ENCODE measurements at regions not wholly inside any gene's neighbourhood (a gene's known extent, or its start where the extent isn't known, plus 50 kb on each side); places are given as distances from the start of the nearest gene placed in this dataset.

- no peak overlapping the region for H3K9ac ChIP-seq (ENCODE audit: low read length)
- peaks cover 5% of the 10 kb centered on the region for H3K79me2 ChIP-seq (ENCODE audit: control insufficient read depth, insufficient read depth, low read length, poor library complexity)
- peaks cover 19% of the 10 kb centered on the region for H3K79me1 ChIP-seq (ENCODE audit: low read length)
- H4K12ac ChIP-seq (ENCODE audit: low read depth, low read length): no peak overlapping the region
- H2BK5ac ChIP-seq (ENCODE audit: low read depth, low read length, poor library complexity): peak overlapping the region; percentile 94
- no CpG with 5 or more reads among the region's 3 CpGs for WGBS (ENCODE audit: extremely low coverage, insufficient coverage, insufficient read length)
- H2AFZ ChIP-seq (ENCODE audit: insufficient read depth, low read length, poor library complexity): peak overlapping the region; percentile 38
- peak overlapping the region; percentile 79 for H4K8ac ChIP-seq (ENCODE audit: low read depth, low read length)
- peak overlapping the region; percentile 99 for H2BK12ac ChIP-seq (ENCODE audit: low read length)
- H4K91ac ChIP-seq (ENCODE audit: low read depth, low read length): peak overlapping the region; percentile 99
- peak overlapping the region; percentile 99 for H3K14ac ChIP-seq (ENCODE audit: low read length)
- no peak overlapping the region for H3K4me2 ChIP-seq (ENCODE audit: low read length)
- H3K18ac ChIP-seq (ENCODE audit: low read length): peak overlapping the region; percentile 95
- peak in 1 of 2 donors; percentile 71 for DNase-seq
- H3K36me3 ChIP-seq (ENCODE audit: control insufficient read depth in 1 of 2, insufficient read depth in 2 of 2, low read length in 2 of 2): no peaks in the 10 kb centered on the region
- H3K27me3 ChIP-seq (ENCODE audit: insufficient read depth, low read length): no peaks in the 10 kb centered on the region
- H2BK120ac ChIP-seq (ENCODE audit: insufficient read depth, low read length, poor library complexity): peak overlapping the region; percentile 99
- H3K4me1 ChIP-seq (ENCODE audit: control insufficient read depth in 1 of 2, insufficient read depth in 2 of 2, low read length in 2 of 2): peaks cover 5 to 10% of the 10 kb centered on the region in 2 experiments
- peak overlapping the region; percentile 89 for H2AK5ac ChIP-seq (ENCODE audit: low read length)
- peak overlapping the region; percentile 94 for H3K27ac ChIP-seq (ENCODE audit: low read depth, low read length)
- peak overlapping the region; percentile 86 for H3K4ac ChIP-seq (ENCODE audit: low read depth, low read length)
- peak overlapping the region; percentile 44 for H3K23ac ChIP-seq (ENCODE audit: low read length)
- H3K9me3 ChIP-seq (ENCODE audit: insufficient read depth, low read depth, low read length): no peaks in the 10 kb centered on the region
- H3K4me3 ChIP-seq (ENCODE audit: low read depth, low read length): no peak overlapping the region
Observed at GRCh38 chr14:51533872-51534553, 117.7 kb upstream of the FRMD6 start.

DNA sequence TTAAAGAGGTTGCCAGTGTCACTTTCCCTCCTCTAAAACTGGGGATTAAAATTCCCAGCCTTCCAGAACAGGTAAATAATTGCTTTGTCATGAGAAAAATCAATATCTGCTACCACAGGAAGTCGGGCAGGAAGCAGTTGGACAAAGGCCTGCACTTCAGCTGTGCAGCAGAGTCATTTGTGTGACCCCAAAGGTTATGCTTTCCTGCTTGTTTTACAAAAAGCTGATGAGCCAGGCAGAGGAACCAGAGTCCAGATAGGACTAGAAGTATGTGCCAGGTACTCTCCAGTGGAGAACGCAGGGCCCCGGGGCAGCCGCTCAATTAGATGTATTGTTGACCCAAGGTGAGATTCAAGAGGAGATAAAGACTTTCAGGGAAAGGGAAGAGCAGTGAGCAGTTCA lies 117.1 kb upstream of the FRMD6 start:
- Histone ChIP-seq H3K9ac (ENCODE audit: low read length) (no peak overlapping the region), H3K79me1 (ENCODE audit: low read length) (peaks cover 22% of the 10 kb centered on the region), H3K27ac (ENCODE audit: low read depth, low read length) (peak overlapping the region; percentile 94), H2BK12ac (ENCODE audit: low read length) (no peak overlapping the region), H2AK5ac (ENCODE audit: low read length) (no peak overlapping the region), H2BK5ac (ENCODE audit: low read depth, low read length, poor library complexity) (no peak overlapping the region), H3K36me3 (ENCODE audit: control insufficient read depth in 1 of 2, insufficient read depth in 2 of 2, low read length in 2 of 2) (no peaks in the 10 kb centered on the region), H3K14ac (ENCODE audit: low read length) (no peak overlapping the region), H3K9me3 (ENCODE audit: insufficient read depth, low read depth, low read length) (no peaks in the 10 kb centered on the region), H2BK120ac (ENCODE audit: insufficient read depth, low read length, poor library complexity) (no peak overlapping the region), H4K12ac (ENCODE audit: low read depth, low read length) (no peak overlapping the region), H3K23ac (ENCODE audit: low read length) (no peak overlapping the region), H3K4ac (ENCODE audit: low read depth, low read length) (no peak overlapping the region), H2AFZ (ENCODE audit: insufficient read depth, low read length, poor library complexity) (no peak overlapping the region), H3K18ac (ENCODE audit: low read length) (no peak overlapping the region), H3K4me1 (ENCODE audit: control insufficient read depth in 1 of 2, insufficient read depth in 2 of 2, low read length in 2 of 2) (peaks cover 5 to 11% of the 10 kb centered on the region in 2 experiments), H3K79me2 (ENCODE audit: control insufficient read depth, insufficient read depth, low read length, poor library complexity) (peaks cover 6% of the 10 kb centered on the region), H3K4me2 (ENCODE audit: low read length) (no peak overlapping the region), H4K91ac (ENCODE audit: low read depth, low read length) (no peak overlapping the region), H3K4me3 (ENCODE audit: low read depth, low read length) (no peak overlapping the region), H3K27me3 (ENCODE audit: insufficient read depth, low read length) (no peaks in the 10 kb centered on the region), H4K8ac (ENCODE audit: low read depth, low read length) (no peak overlapping the region)
- WGBS (ENCODE audit: extremely low coverage, insufficient coverage, insufficient read length): no CpG with 5 or more reads among the region's 4 CpGs
- DNase-seq: peak; percentile 96

GRCh38 chr14:51535443-51536044 lies 116.2 kb upstream of the FRMD6 start:
- H2BK12ac ChIP-seq (ENCODE audit: low read length): no peak overlapping the region
- H3K23ac ChIP-seq (ENCODE audit: low read length): no peak overlapping the region
- no peak overlapping the region for H3K4me3 ChIP-seq (ENCODE audit: low read depth, low read length)
- no peak overlapping the region for H3K4ac ChIP-seq (ENCODE audit: low read depth, low read length)
- peak overlapping the region; percentile 21 for H2BK5ac ChIP-seq (ENCODE audit: low read depth, low read length, poor library complexity)
- no peak overlapping the region for H3K4me2 ChIP-seq (ENCODE audit: low read length)
- peaks cover 8% of the 10 kb centered on the region for H3K79me2 ChIP-seq (ENCODE audit: control insufficient read depth, insufficient read depth, low read length, poor library complexity)
- peak; percentile 37 to 90 for DNase-seq
- H3K9ac ChIP-seq (ENCODE audit: low read length): no peak overlapping the region
- no CpG with 5 or more reads among the region's 2 CpGs for WGBS (ENCODE audit: extremely low coverage, insufficient coverage, insufficient read length)
- no peaks in the 10 kb centered on the region for H3K9me3 ChIP-seq (ENCODE audit: insufficient read depth, low read depth, low read length)
- no peaks in the 10 kb centered on the region for H3K36me3 ChIP-seq (ENCODE audit: control insufficient read depth in 1 of 2, insufficient read depth in 2 of 2, low read length in 2 of 2)
- H3K18ac ChIP-seq (ENCODE audit: low read length): no peak overlapping the region
- H3K14ac ChIP-seq (ENCODE audit: low read length): no peak overlapping the region
- H4K8ac ChIP-seq (ENCODE audit: low read depth, low read length): no peak overlapping the region
- no peak overlapping the region for H4K91ac ChIP-seq (ENCODE audit: low read depth, low read length)
- no peak overlapping the region for H2AK5ac ChIP-seq (ENCODE audit: low read length)
- H3K27ac ChIP-seq (ENCODE audit: low read depth, low read length): peak overlapping the region; percentile 82
- H2AFZ ChIP-seq (ENCODE audit: insufficient read depth, low read length, poor library complexity): no peak overlapping the region
- H4K12ac ChIP-seq (ENCODE audit: low read depth, low read length): no peak overlapping the region
- peak overlapping the region; percentile 60 for H2BK120ac ChIP-seq (ENCODE audit: insufficient read depth, low read length, poor library complexity)
- H3K79me1 ChIP-seq (ENCODE audit: low read length): peaks cover 29% of the 10 kb centered on the region
- no peaks in the 10 kb centered on the region for H3K27me3 ChIP-seq (ENCODE audit: insufficient read depth, low read length)
- H3K4me1 ChIP-seq (ENCODE audit: control insufficient read depth in 1 of 2, insufficient read depth in 2 of 2, low read length in 2 of 2): peaks cover 10 to 18% of the 10 kb centered on the region in 2 experiments

GRCh38 chr14:51538973-51539372 lies 112.7 kb upstream of the FRMD6 start:
- no peaks in the 10 kb centered on the region for H3K9me3 ChIP-seq (ENCODE audit: insufficient read depth, low read depth, low read length)
- peaks cover 4% of the 10 kb centered on the region for H3K79me2 ChIP-seq (ENCODE audit: control insufficient read depth, insufficient read depth, low read length, poor library complexity)
- H3K14ac ChIP-seq (ENCODE audit: low read length): peak overlapping the region; percentile 96
- peaks cover 6 to 11% of the 10 kb centered on the region in 2 experiments for H3K4me1 ChIP-seq (ENCODE audit: control insufficient read depth in 1 of 2, insufficient read depth in 2 of 2, low read length in 2 of 2)
- H3K36me3 ChIP-seq (ENCODE audit: control insufficient read depth in 1 of 2, insufficient read depth in 2 of 2, low read length in 2 of 2): no peaks in the 10 kb centered on the region
- peak overlapping the region; percentile 98 for H4K91ac ChIP-seq (ENCODE audit: low read depth, low read length)
- peak overlapping the region; percentile 82 for H4K8ac ChIP-seq (ENCODE audit: low read depth, low read length)
- no peak overlapping the region for H3K23ac ChIP-seq (ENCODE audit: low read length)
- no CpG with 5 or more reads among the region's 1 CpG for WGBS (ENCODE audit: extremely low coverage, insufficient coverage, insufficient read length)
- H2BK120ac ChIP-seq (ENCODE audit: insufficient read depth, low read length, poor library complexity): peak overlapping the region; percentile 99
- no peak overlapping the region for H3K9ac ChIP-seq (ENCODE audit: low read length)
- H3K27ac ChIP-seq (ENCODE audit: low read depth, low read length): peak overlapping the region; percentile 98
- no peak overlapping the region for H4K12ac ChIP-seq (ENCODE audit: low read depth, low read length)
- H2BK5ac ChIP-seq (ENCODE audit: low read depth, low read length, poor library complexity): peak overlapping the region; percentile 100
- H3K4ac ChIP-seq (ENCODE audit: low read depth, low read length): peak overlapping the region; percentile 100
- peak overlapping the region; percentile 96 for H2AK5ac ChIP-seq (ENCODE audit: low read length)
- H3K79me1 ChIP-seq (ENCODE audit: low read length): peaks cover 19% of the 10 kb centered on the region
- H3K4me3 ChIP-seq (ENCODE audit: low read depth, low read length): no peak overlapping the region
- H3K27me3 ChIP-seq (ENCODE audit: insufficient read depth, low read length): no peaks in the 10 kb centered on the region
- DNase-seq: no peak
- peak overlapping the region; percentile 95 for H3K18ac ChIP-seq (ENCODE audit: low read length)
- H2BK12ac ChIP-seq (ENCODE audit: low read length): peak overlapping the region; percentile 99
- no peak overlapping the region for H2AFZ ChIP-seq (ENCODE audit: insufficient read depth, low read length, poor library complexity)
- no peak overlapping the region for H3K4me2 ChIP-seq (ENCODE audit: low read length)

Measured in trophoblast cell (in vitro differentiated cells and primary cell).